ENCODE measurements at regions not wholly inside any gene's neighbourhood (a gene's known extent, or its start where the extent isn't known, plus 50 kb on each side); places are given as distances from the start of the nearest gene placed in this dataset.

- no peaks in the 10 kb centered on the region for H3K36me3 ChIP-seq (ENCODE audit: control insufficient read depth in 2 of 2, insufficient read depth in 1 of 2, low read length in 2 of 2)
- no peaks in the 10 kb centered on the region for H3K9me3 ChIP-seq (ENCODE audit: control insufficient read depth, insufficient read depth, low read depth, low read length)
- no peak overlapping the region for H3K27ac ChIP-seq (ENCODE audit: extremely low read depth, low read depth, low read length)
- TF ChIP-seq ZNF175 (tag by site-specific recombination; IDR thresholded peaks at IDR 0.05) (no peak), ZNF707 (tag by site-specific recombination; IDR thresholded peaks at IDR 0.05) (no peak), ZFHX2 (tag by site-specific recombination; conservative IDR thresholded peaks at IDR 0.05) (peak; percentile 47), ZNF433 (tag by site-specific recombination; IDR thresholded peaks at IDR 0.05; ENCODE audit: low read depth) (no peak), HIC1 (tag by site-specific recombination; IDR thresholded peaks at IDR 0.05) (no peak), ZNF621 (tag by site-specific recombination; IDR thresholded peaks at IDR 0.05) (no peak), ZNF24 (tag by site-specific recombination; IDR thresholded peaks at IDR 0.05) (no peak), WT1 (tag by site-specific recombination; IDR thresholded peaks at IDR 0.05) (no peak), ZNF658 (tag by site-specific recombination; IDR thresholded peaks at IDR 0.05) (no peak), KLF9 (tag by site-specific recombination; IDR thresholded peaks at IDR 0.05; ENCODE audit: low read depth) (no peak), ZBTB8A (tag by site-specific recombination; IDR thresholded peaks at IDR 0.05) (no peak), SCRT2 (tag by site-specific recombination; IDR thresholded peaks at IDR 0.05) (0 out of 2 replicates have a peak, but pooled peaks have one; percentile 26), EGR2 (tag by site-specific recombination; IDR thresholded peaks at IDR 0.05; ENCODE audit: low read depth) (peak; percentile 40; the same call in 1 of the 2 replicates), MZF1 (tag by site-specific recombination; IDR thresholded peaks at IDR 0.05; ENCODE audit: borderline replicate concordance) (no peak), ZSCAN4 (tag by site-specific recombination; IDR thresholded peaks at IDR 0.05) (no peak), ZNF585B (tag by site-specific recombination; IDR thresholded peaks at IDR 0.05) (no peak), ZNF202 (tag by site-specific recombination; IDR thresholded peaks at IDR 0.05; ENCODE audit: borderline replicate concordance) (no peak), ZNF561 (tag by site-specific recombination; IDR thresholded peaks at IDR 0.05; ENCODE audit: borderline replicate concordance) (no peak)
- POLR2A ChIA-PET = no interaction called here
- CTCF ChIA-PET = no interaction called here
- H3K4me1 ChIP-seq (ENCODE audit: control insufficient read depth, insufficient read depth, low read length) = no peaks in the 10 kb centered on the region
- H3K4me3 ChIP-seq (ENCODE audit: low read depth, low read length) = no peak overlapping the region
These were observed 339.8 kb upstream of the GATB start for GRCh38 chr4:152100379-152101201.

- CTCF ChIA-PET = no interaction called here
- TF ChIP-seq SETDB1 (IDR thresholded peaks at IDR 0.05; ENCODE audit: insufficient read length, low read length) (no peak), KLF7 (tag by site-specific recombination; IDR thresholded peaks at IDR 0.05; ENCODE audit: borderline replicate concordance) (no peak), ZBTB1 (tag by site-specific recombination; IDR thresholded peaks at IDR 0.05) (no peak), ZNF23 (tag by site-specific recombination; IDR thresholded peaks at IDR 0.05; ENCODE audit: borderline replicate concordance) (no peak), ZNF530 (tag by site-specific recombination; IDR thresholded peaks at IDR 0.05; ENCODE audit: low read depth) (no peak), SP3 (tag by site-specific recombination; IDR thresholded peaks at IDR 0.05) (no peak), ZNF645 (tag by site-specific recombination; IDR thresholded peaks at IDR 0.05) (no peak), OSR2 (tag by site-specific recombination; IDR thresholded peaks at IDR 0.05) (no peak), PRDM10 (tag by site-specific recombination; IDR thresholded peaks at IDR 0.05) (no peak), ZIC2 (tag by site-specific recombination; IDR thresholded peaks at IDR 0.05) (no peak), GLI4 (tag by site-specific recombination; IDR thresholded peaks at IDR 0.05) (no peak)
These were observed 339.2 kb upstream of the GATB start for GRCh38 chr4:152099981-152100378.

More at GRCh38 chr4:152099981-152100378, 339.2 kb upstream of the GATB start:
- POLR2A ChIA-PET = no interaction called here
- no peaks in the 10 kb centered on the region for H3K9me3 ChIP-seq (ENCODE audit: control insufficient read depth, insufficient read depth, low read depth, low read length)
- no peaks in the 10 kb centered on the region for H3K4me1 ChIP-seq (ENCODE audit: control insufficient read depth, insufficient read depth, low read length)
- no peak overlapping the region for H3K27ac ChIP-seq (ENCODE audit: extremely low read depth, low read depth, low read length)
- H3K36me3 ChIP-seq (ENCODE audit: control insufficient read depth in 2 of 2, insufficient read depth in 1 of 2, low read length in 2 of 2) = no peaks in the 10 kb centered on the region
- no peak overlapping the region for H3K4me3 ChIP-seq (ENCODE audit: low read depth, low read length)
